GM23338 (cell line): ENCODE measurements at regions not wholly inside any gene's neighbourhood (a gene's known extent, or its start where the extent isn't known, plus 50 kb on each side); places are given as distances from the start of the nearest gene placed in this dataset.

Experiments
- CREB1 ChIP-seq: fragments of 250-450 bp; sonication (Bioruptor Pico); IDR thresholded peaks from 2 replicates; pipeline ENCODE4 v1.5.0; 2020; ENCODE audit warnings: low read depth, mild to moderate bottlenecking, moderate library complexity
- CTCF ChIP-seq, 2 experiments: fragments of 200-600 bp in 1 of 2; sonication (generic) in 1 of 2; conservative IDR thresholded peaks; 2 replicates each; pipeline versions ENCODE4 v1.5.1 to v1.6.1; 2016 to 2017; ENCODE audit warnings: antibody characterized with exemption in 2 of 2, low read depth in 2 of 2, mild to moderate bottlenecking in 2 of 2, moderate library complexity in 1 of 2
- EZH2 ChIP-seq: fragments of 200-600 bp; sonication (generic); IDR thresholded peaks from one replicate; pipeline ENCODE4 v1.8.0; 2017; ENCODE audit warnings: antibody characterized with exemption, mild to moderate bottlenecking, low read depth; ENCODE audit not compliant: unreplicated experiment
- EZH2phosphoT487 ChIP-seq: fragments of 200-600 bp; sonication (generic); IDR thresholded peaks from one replicate; pipeline ENCODE4 v1.8.1; 2018; ENCODE audit warnings: antibody characterized with exemption; ENCODE audit not compliant: unreplicated experiment
- JUNB ChIP-seq: IDR thresholded peaks from one replicate; pipeline ENCODE4 v1.6.1; 2016; ENCODE audit warnings: antibody characterized with exemption; ENCODE audit not compliant: unreplicated experiment
- POLR2AphosphoS5 ChIP-seq: IDR thresholded peaks from 2 replicates; pipeline ENCODE4 v1.6.1; 2016; ENCODE audit warnings: antibody characterized with exemption, low read depth
- REST ChIP-seq: IDR thresholded peaks from one replicate; pipeline ENCODE4 v1.6.1; 2018; ENCODE audit warnings: antibody characterized with exemption; ENCODE audit not compliant: unreplicated experiment
- ZNF114 ChIP-seq: fragments of 250-450 bp; sonication (Bioruptor Pico); IDR thresholded peaks from 2 replicates; pipeline ENCODE4 v1.5.0; 2020; ENCODE audit warnings: mild to moderate bottlenecking, moderate library complexity

- TF ChIP-seq POLR2AphosphoS5, result no peak
- no peak for TF ChIP-seq CTCF (conservative IDR thresholded peaks at IDR 0.05; ENCODE audit: low read depth in 2 of 2)
- no peak for TF ChIP-seq EZH2
- no peak for TF ChIP-seq CREB1 (CRISPR knock-in tag)
- TF ChIP-seq EZH2phosphoT487, result no peak
- TF ChIP-seq REST, result no peak
- no peak for TF ChIP-seq JUNB
- no peak for TF ChIP-seq ZNF114 (CRISPR knock-in tag)
Measured at GRCh38 chr20:12659942-12660341, 348.8 kb upstream of the SPTLC3 start.
